ENCODE measurements at regions not wholly inside any gene's neighbourhood (a gene's known extent, or its start where the extent isn't known, plus 50 kb on each side); places are given as distances from the start of the nearest gene placed in this dataset.

DNA sequence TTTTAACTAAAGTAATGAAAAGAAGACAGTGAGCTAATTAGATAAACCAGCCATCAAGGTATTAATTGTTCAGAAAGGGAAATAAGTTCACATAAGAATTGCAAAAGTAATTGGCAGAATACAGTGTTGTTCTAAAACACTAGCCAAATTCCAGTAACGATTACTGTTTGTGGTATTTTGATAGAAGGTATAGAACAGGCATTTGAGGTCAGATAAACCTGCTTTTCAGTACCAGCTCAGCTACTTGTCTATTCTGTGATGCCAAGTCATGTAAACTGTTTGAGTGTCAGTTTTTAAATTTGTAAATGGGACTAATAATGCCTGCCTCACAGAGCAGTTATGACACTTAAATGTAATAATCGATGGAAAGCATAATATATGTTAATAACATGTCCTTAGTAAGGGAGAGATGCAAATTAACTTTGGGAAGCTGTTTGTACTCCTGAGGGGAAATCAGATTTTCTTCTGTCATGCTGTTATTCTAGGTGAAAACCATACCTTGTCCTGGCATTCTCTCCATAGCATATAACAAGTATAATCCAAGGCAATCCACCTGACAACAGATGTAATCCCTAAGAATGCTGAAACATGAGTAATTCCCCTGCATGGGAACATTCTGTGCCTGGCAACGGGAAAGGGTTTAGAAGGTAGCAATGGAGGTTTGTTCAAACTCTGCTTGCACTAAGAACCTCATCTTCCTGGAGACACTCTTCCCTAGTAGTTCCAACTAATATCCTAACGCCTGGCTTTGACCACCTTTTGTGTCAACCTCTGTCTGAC, 509.5 kb upstream of the PAPPA start:
- DNase-seq (ENCODE audit: low spot score): no peak
- no peak for FAIRE-seq

DNA sequence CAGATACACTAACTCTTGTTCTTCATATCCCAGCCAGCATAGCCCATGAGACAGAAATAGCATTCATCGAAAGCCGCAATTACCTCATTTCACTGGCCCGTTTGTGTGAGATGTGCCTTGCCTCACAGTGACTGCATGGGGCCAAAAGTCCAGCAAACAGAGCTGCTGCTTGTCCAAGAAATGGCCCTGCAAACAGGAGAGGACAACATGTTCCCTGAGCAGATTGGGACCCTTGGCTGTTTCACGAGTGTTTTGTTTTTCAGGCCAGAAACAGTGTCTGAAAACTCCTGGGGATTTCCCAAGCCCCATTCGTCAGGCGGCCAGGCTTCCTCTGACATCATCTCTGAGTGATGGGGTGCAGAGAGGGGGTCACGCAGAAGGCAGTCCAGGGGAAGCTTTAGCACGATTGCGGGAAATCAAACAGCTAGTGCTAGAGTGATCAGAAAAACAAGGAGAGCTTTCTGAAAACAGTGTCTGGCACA, 503.6 kb upstream of the PAPPA start:
- no peak for FAIRE-seq
- no peak for DNase-seq (ENCODE audit: low spot score)

DNA sequence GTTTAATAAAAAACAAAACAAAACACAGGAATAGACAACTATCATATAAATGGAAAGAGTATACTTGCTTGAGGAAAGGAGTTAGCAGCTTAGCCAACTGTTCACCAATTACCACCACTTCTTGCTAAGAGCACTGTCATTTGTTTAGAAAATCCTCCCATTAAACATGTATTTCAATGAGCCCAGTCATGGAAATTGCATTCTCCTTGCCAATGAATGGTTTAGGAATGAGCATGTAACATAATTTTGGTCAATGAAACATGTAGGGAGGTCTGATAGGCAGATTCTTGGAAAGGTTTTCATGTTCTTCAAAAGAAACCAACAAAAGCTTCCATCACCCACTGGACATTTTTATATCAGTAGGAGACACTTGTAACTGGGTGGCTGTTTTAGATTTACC, 502.8 kb upstream of the PAPPA start:
- DNase-seq (ENCODE audit: low spot score): no peak
- no peak for FAIRE-seq

DNA sequence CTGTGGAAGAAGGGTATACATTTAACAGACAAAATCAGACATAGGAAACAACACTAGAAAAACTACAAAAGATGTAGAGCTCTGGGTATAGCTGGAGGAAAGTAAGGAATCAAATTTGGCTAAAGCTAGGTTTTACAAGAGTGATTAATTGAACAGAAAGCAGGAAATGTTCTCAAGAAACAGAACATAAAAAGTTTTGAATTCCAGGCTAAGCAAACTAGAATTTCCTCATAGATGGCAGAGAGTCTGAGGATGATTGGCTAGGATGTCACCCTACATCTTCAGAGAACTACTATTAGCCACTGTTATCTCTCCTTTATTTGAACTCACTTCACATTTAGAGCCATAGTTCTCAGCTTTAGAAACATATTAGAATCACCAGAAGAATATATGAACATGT, 502.1 kb upstream of the PAPPA start:
- no peak for DNase-seq (ENCODE audit: low spot score)
- FAIRE-seq: no peak

DNA sequence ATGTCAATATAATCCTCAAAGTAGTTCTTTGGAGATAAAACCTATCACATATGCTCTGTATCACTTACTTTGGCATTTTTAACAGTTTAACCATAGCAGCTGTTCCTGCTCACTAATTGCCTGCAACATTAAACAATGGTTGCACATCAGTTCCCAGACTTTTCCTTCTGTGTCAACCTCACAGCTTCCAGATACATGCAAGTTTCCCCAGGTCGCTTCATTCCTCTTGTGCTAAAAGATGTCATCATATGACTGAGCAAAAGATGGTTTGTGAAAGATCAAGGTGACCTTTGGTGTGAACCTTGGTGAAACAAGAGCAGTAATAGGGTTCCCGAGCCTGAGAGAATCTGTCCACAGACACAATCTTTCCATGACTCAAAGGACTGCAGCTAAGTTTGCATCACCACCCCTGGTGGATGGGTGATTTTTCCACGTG, 500.4 kb upstream of the PAPPA start:
- no peak for DNase-seq (ENCODE audit: low spot score)
- no peak for FAIRE-seq

DNA sequence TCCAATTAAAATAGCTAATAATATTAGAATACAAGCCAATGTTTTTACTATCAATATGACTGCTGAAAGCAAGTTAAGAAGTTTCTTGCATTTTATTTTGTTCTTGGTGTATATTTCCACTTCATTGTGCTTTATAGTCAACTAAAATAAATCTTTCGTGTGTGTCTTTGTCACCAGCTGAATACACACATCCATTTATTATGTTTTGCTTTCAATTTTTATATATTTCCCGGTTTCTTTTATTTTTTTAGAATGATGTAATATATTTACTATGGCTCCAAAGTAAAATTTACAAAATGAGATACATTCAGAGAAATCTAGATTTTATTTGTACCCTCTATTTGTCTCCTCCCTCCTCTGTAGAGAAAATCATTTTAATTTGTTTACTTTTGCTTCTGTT, 495.9 kb upstream of the PAPPA start:
- no peak for FAIRE-seq
- no peak for DNase-seq (ENCODE audit: low spot score)

DNA sequence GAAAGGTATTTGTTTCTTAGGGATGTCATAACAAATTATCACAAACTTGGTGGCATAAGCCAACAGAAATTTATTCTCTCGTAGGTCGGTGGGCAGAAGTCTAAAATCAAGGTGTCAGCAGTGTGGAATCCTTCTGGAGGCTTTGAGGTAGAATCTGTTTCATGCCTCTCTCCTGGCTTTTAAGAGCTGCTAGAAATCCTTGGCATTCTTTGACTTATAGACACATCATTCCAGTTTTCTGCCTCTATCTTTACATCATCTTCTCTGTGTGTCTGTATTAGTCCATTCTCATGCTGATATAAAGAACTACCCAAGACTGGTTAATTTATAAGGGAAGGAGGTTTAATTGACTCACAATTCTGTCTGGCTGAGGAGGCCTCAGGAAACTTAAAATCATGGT, 488.1 kb upstream of the PAPPA start:
- no peak for DNase-seq (ENCODE audit: low spot score)
- FAIRE-seq: no peak

DNA sequence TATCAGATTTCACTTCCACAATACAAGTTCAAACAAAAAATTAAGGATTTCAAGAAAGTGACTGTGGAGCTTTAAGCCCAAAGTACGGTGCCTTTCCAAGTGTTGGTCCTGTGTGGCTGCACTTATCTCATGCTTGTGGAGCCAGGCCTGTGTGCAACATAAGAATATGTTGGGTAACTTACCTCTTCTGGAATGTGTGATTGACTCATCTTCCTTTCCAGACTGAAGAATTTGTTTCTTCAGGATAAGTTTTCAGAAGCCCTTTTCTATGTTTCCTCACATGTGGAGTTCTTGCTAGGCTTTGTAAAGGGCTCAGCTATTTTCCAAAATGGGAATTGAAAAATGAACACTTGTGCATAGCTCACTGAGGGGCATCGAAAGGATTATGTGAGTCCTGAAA, 485.1 kb upstream of the PAPPA start:
- DNase-seq (ENCODE audit: low spot score): peak; percentile 34

DNA sequence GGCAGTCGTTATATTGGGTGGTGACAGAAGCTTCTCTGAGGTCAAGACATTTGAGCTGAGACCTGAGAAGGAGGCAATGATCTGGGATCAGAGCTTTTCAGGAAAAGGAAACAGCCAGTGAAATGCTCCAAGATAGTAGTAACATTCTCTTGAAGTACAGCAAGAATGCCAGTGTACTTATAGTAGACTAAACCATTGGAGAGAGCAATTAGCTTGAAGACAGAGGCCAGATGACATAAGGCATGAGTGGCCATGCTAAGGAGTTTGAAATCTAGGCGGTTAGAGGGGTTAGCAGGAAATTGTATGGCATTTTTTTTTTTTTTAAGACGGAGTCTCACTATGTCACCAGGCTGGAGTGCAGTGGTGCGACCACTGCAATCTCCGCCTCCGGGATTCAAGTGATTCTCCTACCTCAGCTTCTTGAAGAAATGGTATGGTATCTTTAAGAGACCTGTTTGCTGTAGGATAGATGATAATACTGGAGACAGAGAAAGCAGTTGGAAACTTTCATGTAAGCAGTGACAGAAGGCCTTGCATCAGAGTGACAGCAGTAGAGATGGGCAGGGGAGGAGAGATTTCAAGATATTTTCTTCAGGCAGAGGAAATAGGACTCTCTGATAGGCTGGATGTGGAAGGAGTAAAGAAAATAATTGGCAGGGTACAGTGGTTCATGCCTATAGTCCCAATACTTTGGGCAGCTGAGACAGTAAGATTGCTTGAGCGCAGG, 482.2 kb upstream of the PAPPA start:
- FAIRE-seq (no peak), DNase-seq (ENCODE audit: low spot score) (no peak)

More for the DNA sequence above, 485.1 kb upstream of the PAPPA start:
- FAIRE-seq: no peak

DNA sequence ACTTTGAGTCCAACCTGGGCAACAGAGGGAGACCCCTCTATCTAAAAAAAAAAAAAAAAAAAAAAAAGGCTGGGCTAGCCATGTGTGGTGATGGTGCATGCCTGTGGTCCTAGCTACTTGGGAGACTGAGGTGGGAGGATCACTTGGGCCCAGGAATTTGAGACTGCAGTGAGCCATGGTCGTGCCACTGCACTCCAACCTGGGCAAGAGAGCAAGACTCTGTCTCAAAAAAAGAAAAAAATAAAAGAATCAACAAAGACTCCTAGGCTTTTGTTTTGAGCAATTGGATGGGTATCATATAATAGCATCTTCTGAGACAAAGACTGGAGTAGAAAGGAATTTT, 481.7 kb upstream of the PAPPA start:
- FAIRE-seq (no peak), DNase-seq (ENCODE audit: low spot score) (no peak)

DNA sequence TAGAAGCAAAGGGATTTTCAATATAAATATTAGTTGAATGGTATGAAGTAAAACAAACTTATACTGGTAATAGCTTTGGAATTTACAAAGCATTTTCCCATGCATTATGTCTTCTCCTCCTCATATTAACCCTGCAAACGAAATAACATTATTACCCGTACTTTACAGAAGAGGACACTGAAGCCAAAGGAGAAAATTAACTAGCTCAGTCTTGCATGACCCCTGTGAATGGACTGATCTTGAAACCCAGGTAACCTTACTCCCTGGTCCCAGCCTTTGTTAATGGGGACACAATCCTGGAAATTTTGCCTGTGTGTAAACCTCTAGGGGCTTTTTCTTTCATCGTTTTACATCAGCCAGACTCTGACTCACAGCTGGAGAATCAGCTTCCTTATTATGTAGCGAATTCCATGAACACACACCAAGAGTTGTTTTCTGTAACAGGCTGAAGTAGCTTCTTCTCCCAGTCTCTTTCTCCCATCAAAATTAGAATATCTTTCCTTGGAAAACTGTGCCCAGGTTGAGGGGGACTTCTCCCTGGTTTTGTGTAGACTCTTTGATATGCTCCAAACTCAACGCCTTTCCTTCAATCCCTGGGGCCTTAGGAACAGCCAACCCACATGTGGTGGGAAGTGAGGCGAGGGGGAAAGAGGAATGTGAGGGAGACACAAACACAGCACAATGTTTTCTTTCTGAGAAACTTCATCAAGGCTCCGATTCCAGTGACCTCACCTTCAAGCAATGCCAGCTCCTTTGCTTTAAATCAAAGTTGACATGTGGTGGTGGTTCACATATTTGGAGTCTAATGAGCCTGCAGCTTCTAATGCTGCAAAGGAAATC, 480.9 kb upstream of the PAPPA start:
- peak; percentile 83 for DNase-seq (ENCODE audit: low spot score)
- FAIRE-seq: no peak

DNA sequence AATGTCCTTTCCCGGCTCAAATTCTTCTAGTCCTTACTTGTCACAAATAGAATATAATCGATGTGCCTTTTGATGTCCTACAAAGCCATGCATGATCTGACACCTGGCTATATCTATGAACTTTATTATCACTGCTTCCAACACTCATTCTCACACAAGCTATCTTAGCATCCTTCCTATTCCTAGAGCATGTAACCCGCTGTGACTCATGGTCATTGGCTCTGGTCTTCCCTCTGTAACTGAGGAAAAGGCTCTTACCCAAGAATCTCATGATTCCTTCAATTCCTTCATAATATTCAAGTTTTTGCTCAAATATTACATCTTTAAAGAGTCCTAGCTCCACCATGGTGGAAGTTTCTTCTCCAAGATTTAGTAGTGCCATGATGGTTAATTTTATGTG, 480.0 kb upstream of the PAPPA start:
- no peak for FAIRE-seq

DNA sequence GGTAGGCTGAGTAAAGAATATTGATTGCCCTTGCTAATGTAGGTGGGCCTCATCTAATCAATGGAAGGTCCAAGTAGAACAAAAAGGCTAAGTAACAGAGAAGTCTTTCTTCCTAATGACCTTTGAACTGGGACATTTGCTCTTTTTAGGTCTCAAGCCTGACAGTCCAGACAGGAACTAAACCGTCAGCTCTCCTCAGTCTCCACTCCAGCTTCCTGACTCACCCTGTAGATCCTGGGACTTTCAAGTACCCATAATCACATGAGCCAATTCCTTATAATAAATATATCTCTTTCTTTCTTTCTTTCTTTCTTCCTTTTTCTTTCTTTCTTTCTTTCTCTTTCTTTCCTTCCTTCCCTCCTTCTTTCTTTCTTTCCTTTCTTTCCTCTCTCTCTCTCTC, 479.5 kb upstream of the PAPPA start:
- DNase-seq (ENCODE audit: low spot score): no peak
- FAIRE-seq: no peak

More for the DNA sequence above, 480.0 kb upstream of the PAPPA start:
- DNase-seq (ENCODE audit: low spot score): no peak

DNA sequence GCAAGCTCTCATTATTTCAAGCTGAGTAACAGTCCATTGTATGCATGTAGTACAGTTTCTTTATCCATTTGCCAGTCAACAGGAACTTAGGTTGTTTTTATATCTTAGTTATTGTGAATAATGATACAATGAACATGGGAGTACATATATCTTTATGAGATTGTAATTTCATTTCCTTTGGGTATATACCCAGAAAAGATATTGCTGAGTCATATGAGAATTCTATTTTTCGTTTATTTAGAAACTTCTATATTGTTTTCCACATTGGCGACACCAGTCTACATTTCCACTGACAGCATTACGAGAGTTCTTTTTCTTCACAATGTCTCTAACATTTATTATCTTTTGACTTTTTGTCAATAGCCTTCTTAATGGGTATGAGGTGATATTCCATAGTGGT, 477.8 kb upstream of the PAPPA start:
- FAIRE-seq: no peak
- DNase-seq (ENCODE audit: low spot score): no peak

DNA sequence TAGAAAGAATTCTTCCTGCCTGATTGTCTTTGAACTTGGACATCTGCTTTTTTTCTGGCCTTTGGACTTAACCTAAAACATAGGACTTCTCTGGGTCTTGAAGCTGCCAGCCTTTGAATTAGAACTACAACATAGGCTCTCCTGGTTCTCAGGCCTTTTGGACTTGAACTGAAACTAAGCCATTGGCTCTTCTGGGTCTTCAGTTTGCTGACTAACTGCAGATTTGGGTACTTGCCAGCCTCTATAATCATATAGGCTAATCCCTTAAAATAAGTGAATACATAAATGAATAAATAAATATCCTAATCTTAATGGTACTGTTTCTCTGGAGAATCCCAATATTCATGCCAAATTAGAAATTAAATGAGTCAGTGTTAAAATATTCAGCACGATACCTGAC, 473.4 kb upstream of the PAPPA start:
- FAIRE-seq: no peak
- DNase-seq (ENCODE audit: low spot score): no peak

DNA sequence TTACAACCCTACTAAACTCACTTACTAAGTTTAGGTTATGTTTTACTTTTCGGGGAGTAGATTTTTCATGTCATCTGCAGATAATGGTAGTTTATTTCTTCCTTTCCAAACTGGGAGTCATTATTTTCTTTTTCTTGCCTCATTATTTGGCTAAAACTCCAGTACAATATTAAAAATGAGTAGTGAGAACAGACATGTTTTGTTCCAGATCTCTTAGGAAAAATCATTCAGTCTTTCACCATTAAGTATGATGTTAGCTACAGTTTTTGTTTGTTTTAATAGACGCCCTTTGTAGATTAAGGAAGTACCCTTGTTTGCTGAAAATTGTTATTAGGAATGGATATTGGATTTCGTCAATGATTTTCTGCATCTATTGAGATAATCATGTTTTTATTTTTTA, 472.0 kb upstream of the PAPPA start:
- FAIRE-seq: no peak
- no peak for DNase-seq (ENCODE audit: low spot score)

DNA sequence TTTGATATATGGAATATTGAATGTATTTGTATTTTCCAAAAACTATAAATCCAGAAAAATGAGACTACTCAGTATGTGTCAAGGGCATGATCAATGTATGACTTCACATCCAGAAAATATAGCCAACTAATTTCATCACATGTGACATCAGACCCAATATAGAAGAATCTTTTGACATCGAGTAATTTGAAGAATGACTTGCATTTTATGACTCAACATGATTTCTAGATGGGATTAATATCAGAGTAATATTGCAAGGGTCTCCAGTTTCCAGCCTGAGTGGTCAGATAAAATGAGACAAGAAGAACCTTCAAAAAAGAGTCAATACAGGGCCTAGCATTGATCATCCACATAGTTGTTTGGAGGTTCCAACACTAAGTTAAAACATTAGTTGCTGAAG, 467.5 kb upstream of the PAPPA start:
- no peak for DNase-seq (ENCODE audit: low spot score)
- no peak for FAIRE-seq

DNA sequence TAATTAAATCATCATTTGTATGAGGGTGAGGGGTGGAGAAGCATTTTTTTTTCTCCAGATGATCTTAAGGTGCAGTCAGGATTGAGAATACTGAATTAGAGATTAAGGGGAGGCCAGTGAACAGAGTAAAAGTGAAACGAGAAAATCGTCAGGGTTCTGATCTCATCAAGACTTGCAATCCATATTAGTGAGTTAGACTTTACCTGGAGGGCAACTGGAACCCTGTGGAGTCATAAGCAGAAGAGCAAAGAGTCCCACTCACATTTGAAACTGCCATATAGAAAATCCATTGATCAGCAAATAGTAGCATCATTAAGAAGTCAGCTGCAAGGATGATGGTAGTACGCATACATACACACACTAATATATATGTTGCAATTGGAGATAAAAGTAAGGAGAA, 466.2 kb upstream of the PAPPA start:
- DNase-seq (ENCODE audit: low spot score) (no peak), FAIRE-seq (no peak)

DNA sequence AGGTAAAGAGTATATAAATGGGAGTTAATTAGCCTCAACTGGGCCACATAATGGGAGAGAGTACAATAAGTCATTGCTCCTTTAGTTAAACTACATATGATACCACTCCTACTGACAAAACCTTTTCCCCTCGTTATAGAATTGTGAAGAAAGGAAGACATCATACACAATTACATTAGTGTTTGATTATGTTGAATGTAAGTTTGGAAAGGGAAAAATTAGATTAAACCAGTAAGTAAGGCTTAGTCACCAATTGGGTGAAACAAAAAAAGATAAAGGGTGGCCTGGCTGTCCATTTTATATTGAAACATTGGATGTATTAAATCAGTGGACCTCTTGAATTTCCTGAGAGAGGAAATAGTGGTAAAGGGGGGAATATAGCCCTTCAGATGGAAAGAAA, 464.3 kb upstream of the PAPPA start:
- no peak for FAIRE-seq
- DNase-seq (ENCODE audit: low spot score): no peak

DNA sequence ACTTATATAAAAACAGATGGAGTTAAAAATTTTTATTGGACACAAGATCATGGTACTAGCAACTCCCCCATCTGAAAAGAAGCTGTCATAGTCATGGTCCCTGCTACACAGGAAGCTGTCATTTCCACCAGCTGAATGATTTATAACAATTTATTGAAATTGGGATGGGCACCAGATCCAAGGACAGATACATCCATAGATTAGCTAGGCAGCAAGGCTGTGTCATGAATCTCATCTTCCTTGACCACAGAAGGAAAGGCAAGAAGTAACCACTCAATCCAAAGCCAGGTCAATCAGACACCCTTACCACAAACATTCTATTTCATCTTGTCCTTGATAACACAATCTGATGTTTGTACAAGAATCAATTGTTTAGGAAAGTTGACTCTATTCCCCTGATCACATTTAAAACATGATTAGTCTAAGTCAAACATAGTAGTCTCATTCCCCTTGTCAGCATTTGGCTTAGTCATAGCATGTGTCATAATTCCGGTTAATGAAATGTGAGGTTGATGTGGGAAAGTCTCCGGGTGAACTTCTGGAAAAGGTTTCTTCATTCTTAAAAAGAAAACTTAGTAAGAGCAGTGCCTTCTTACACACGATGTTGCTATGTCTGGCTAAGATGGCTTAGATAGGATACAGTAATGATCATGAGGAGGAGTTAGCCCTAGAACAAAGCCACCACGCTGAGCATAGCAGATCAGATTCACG, 462.6 kb upstream of the PAPPA start:
- FAIRE-seq (no peak), DNase-seq (ENCODE audit: low spot score) (peak; percentile 40)

DNA sequence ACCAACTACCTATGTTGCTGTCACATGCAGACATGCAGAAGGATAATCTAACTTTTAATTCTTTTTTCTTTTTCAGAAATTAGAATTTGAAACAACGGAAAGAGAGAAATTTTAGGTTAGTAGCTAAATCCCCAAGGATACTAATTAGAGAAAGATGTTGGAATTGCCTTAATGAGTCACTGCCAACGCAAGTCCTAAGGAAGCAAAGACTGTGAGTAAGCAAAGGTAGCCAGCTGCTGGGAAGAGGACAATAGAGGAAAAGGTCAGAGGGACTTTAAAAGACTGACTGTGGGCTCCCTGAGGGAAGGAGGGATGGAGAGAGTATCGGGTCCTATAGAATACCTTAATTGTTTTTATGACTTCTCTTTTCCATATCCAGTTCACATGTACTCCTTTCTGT, 461.9 kb upstream of the PAPPA start:
- FAIRE-seq: no peak
- no peak for DNase-seq (ENCODE audit: low spot score)

Measured in urothelium cell line (cell line).